ENCODE measurements at regions not wholly inside any gene's neighbourhood (a gene's known extent, or its start where the extent isn't known, plus 50 kb on each side); places are given as distances from the start of the nearest gene placed in this dataset.
A peak's percentile ranks its signal among the peaks of the same experiment; 100 is the strongest.

DNA sequence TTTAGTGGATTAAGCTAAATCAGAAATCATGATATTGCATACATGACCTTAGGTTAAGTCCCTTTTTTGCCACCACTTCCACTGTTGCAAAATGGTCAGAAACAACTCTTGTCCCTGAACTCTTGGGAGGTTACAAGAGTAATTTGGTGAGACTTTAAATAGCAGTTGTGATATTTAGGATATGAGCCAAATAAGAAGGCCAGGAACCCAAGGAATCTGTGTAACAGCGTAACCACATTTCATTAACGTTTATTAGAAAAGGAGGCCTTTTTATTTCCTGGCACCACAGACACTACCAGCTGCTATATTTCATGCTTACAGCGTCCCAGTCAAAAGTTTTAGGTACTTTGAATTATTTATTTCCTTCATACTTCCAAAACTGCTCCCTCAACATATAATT lies 268.0 kb downstream of the GPD2 start:
- no peak overlapping the region for H3K4me3 Mint-ChIP-seq
- H3K27ac Mint-ChIP-seq, result no peak overlapping the region
- DNase-seq (ENCODE audit: low spot score) (no peak), ATAC-seq (no peak)
- H3K27me3 Mint-ChIP-seq (ENCODE audit: low read depth), result no peaks in the 10 kb centered on the region; the same call in 1 of the 2 replicates
- no peak for TF ChIP-seq RORB (CRISPR knock-in tag; IDR thresholded peaks at IDR 0.05)
- TF ChIP-seq, protein P1, sequence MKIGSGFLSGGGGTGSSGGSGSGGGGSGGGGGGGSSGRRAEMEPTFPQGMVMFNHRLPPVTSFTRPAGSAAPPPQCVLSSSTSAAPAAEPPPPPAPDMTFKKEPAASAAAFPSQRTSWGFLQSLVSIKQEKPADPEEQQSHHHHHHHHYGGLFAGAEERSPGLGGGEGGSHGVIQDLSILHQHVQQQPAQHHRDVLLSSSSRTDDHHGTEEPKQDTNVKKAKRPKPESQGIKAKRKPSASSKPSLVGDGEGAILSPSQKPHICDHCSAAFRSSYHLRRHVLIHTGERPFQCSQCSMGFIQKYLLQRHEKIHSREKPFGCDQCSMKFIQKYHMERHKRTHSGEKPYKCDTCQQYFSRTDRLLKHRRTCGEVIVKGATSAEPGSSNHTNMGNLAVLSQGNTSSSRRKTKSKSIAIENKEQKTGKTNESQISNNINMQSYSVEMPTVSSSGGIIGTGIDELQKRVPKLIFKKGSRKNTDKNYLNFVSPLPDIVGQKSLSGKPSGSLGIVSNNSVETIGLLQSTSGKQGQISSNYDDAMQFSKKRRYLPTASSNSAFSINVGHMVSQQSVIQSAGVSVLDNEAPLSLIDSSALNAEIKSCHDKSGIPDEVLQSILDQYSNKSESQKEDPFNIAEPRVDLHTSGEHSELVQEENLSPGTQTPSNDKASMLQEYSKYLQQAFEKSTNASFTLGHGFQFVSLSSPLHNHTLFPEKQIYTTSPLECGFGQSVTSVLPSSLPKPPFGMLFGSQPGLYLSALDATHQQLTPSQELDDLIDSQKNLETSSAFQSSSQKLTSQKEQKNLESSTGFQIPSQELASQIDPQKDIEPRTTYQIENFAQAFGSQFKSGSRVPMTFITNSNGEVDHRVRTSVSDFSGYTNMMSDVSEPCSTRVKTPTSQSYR (CRISPR knock-in tag; IDR thresholded peaks at IDR 0.05), result no peak
- TF ChIP-seq, protein P2, sequence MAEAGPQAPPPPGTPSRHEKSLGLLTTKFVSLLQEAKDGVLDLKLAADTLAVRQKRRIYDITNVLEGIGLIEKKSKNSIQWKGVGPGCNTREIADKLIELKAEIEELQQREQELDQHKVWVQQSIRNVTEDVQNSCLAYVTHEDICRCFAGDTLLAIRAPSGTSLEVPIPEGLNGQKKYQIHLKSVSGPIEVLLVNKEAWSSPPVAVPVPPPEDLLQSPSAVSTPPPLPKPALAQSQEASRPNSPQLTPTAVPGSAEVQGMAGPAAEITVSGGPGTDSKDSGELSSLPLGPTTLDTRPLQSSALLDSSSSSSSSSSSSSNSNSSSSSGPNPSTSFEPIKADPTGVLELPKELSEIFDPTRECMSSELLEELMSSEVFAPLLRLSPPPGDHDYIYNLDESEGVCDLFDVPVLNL (CRISPR knock-in tag; IDR thresholded peaks at IDR 0.05; ENCODE audit: borderline replicate concordance, low read depth), result no peak
- TF ChIP-seq, protein P3, sequence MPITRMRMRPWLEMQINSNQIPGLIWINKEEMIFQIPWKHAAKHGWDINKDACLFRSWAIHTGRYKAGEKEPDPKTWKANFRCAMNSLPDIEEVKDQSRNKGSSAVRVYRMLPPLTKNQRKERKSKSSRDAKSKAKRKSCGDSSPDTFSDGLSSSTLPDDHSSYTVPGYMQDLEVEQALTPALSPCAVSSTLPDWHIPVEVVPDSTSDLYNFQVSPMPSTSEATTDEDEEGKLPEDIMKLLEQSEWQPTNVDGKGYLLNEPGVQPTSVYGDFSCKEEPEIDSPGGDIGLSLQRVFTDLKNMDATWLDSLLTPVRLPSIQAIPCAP (CRISPR knock-in tag; IDR thresholded peaks at IDR 0.05), result no peak
- TF ChIP-seq, protein P4, sequence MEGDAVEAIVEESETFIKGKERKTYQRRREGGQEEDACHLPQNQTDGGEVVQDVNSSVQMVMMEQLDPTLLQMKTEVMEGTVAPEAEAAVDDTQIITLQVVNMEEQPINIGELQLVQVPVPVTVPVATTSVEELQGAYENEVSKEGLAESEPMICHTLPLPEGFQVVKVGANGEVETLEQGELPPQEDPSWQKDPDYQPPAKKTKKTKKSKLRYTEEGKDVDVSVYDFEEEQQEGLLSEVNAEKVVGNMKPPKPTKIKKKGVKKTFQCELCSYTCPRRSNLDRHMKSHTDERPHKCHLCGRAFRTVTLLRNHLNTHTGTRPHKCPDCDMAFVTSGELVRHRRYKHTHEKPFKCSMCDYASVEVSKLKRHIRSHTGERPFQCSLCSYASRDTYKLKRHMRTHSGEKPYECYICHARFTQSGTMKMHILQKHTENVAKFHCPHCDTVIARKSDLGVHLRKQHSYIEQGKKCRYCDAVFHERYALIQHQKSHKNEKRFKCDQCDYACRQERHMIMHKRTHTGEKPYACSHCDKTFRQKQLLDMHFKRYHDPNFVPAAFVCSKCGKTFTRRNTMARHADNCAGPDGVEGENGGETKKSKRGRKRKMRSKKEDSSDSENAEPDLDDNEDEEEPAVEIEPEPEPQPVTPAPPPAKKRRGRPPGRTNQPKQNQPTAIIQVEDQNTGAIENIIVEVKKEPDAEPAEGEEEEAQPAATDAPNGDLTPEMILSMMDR (IDR thresholded peaks at IDR 0.05), result no peak
- TF ChIP-seq GTF2I (CRISPR knock-in tag; conservative IDR thresholded peaks at IDR 0.05), result no peak
- TF ChIP-seq ZNF121 (CRISPR knock-in tag; IDR thresholded peaks at IDR 0.05), result no peak
- H3K36me3 Mint-ChIP-seq, result no peaks in the 10 kb centered on the region
- peaks cover 5% of the 10 kb centered on the region for H3K9me3 Mint-ChIP-seq
- POLR2A ChIA-PET, result no interaction called here
- H3K4me1 Mint-ChIP-seq, result peaks cover 51% of the 10 kb centered on the region
- CTCF ChIA-PET, result no interaction called here

DNA sequence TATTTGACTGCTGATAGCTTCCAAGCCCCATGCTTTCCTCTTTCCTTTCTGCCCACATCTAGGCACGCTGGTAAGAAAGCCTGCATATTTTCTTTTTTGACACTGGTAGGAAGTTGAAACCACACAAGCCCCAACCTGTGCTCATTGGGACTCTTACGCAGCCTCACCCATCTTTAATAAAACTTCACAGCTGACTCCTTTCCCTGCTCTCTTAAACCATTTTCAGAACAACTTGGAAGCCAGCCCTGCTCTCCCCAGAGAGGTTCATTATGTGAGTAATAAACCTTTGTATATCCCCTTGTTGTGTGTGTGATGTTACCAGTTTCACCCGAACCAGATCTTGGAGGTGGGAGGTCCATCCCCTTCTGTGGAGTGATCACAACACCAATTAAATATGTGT lies 268.4 kb downstream of the GPD2 start:
- no peaks in the 10 kb centered on the region; the same call in 1 of the 2 replicates for H3K27me3 Mint-ChIP-seq (ENCODE audit: low read depth)
- no peaks in the 10 kb centered on the region for H3K36me3 Mint-ChIP-seq
- ChIA-PET POLR2A (no interaction called here), CTCF (no interaction called here)
- peaks cover 7% of the 10 kb centered on the region for H3K9me3 Mint-ChIP-seq
- DNase-seq (ENCODE audit: low spot score) (no peak), ATAC-seq (no peak; the same call in 1 of the 2 replicates)
- H3K4me1 Mint-ChIP-seq, result peaks cover 46% of the 10 kb centered on the region
- no peak overlapping the region for H3K4me3 Mint-ChIP-seq
- TF ChIP-seq ZNF263 (CRISPR knock-in tag; IDR thresholded peaks at IDR 0.05; ENCODE audit: low read depth), result no peak
- TF ChIP-seq, protein P5, sequence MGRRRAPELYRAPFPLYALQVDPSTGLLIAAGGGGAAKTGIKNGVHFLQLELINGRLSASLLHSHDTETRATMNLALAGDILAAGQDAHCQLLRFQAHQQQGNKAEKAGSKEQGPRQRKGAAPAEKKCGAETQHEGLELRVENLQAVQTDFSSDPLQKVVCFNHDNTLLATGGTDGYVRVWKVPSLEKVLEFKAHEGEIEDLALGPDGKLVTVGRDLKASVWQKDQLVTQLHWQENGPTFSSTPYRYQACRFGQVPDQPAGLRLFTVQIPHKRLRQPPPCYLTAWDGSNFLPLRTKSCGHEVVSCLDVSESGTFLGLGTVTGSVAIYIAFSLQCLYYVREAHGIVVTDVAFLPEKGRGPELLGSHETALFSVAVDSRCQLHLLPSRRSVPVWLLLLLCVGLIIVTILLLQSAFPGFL (CRISPR knock-in tag; IDR thresholded peaks at IDR 0.05; ENCODE audit: borderline replicate concordance), result no peak
- peak overlapping the region; percentile 31 for H3K27ac Mint-ChIP-seq

DNA sequence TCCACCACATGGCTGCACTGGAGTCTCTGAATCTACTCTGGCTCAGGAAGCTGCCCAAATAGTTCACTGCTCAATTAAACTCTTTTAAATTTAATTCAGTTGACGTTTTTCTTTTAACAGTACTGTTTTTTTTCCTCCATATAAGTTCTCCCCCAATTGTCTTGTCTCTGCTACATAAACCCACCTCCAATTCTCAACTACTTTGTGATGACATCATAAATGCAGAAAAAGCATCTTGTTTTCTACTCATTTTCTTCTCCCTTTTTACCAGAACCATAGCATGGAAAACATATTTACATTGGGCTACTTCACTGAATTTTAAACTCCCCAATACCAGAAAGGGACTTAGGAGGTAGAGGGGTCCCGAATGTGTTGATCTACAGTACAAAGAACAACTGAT lies 270.4 kb downstream of the GPD2 start:
- Mint-ChIP-seq H3K36me3 (no peaks in the 10 kb centered on the region), H3K27ac (no peak overlapping the region), H3K9me3 (peaks cover 11% of the 10 kb centered on the region), H3K4me1 (peaks cover 28% of the 10 kb centered on the region), H3K27me3 (ENCODE audit: low read depth) (no peaks in the 10 kb centered on the region; the same call in 1 of the 2 replicates), H3K4me3 (no peak overlapping the region)
- DNase-seq (ENCODE audit: low spot score), result no peak
- CTCF ChIA-PET, result no interaction called here
- POLR2A ChIA-PET, result no interaction called here
- ATAC-seq, result no peak
- no peak for TF ChIP-seq FOXJ3 (CRISPR knock-in tag; IDR thresholded peaks at IDR 0.05; ENCODE audit: borderline replicate concordance)
- TF ChIP-seq, protein P6, sequence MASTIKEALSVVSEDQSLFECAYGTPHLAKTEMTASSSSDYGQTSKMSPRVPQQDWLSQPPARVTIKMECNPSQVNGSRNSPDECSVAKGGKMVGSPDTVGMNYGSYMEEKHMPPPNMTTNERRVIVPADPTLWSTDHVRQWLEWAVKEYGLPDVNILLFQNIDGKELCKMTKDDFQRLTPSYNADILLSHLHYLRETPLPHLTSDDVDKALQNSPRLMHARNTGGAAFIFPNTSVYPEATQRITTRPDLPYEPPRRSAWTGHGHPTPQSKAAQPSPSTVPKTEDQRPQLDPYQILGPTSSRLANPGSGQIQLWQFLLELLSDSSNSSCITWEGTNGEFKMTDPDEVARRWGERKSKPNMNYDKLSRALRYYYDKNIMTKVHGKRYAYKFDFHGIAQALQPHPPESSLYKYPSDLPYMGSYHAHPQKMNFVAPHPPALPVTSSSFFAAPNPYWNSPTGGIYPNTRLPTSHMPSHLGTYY (CRISPR knock-in tag; IDR thresholded peaks at IDR 0.05), result no peak
- TF ChIP-seq, protein P3 (CRISPR knock-in tag; IDR thresholded peaks at IDR 0.05), result no peak
- TF ChIP-seq, protein P1 (CRISPR knock-in tag; IDR thresholded peaks at IDR 0.05), result no peak
- no peak for TF ChIP-seq OVOL2 (CRISPR knock-in tag; IDR thresholded peaks at IDR 0.05; ENCODE audit: borderline replicate concordance)
- no peak for TF ChIP-seq NFE2L1 (CRISPR knock-in tag; IDR thresholded peaks at IDR 0.05)
- no peak for TF ChIP-seq ELF4 (CRISPR knock-in tag; IDR thresholded peaks at IDR 0.05; ENCODE audit: low read depth)
- TF ChIP-seq SMAD4 (CRISPR knock-in tag; IDR thresholded peaks at IDR 0.05), result no peak
- no peak for TF ChIP-seq TEAD4 (CRISPR knock-in tag; IDR thresholded peaks at IDR 0.05)
- TF ChIP-seq JUN (CRISPR knock-in tag; IDR thresholded peaks at IDR 0.05), result no peak
- TF ChIP-seq ZNF121 (CRISPR knock-in tag; IDR thresholded peaks at IDR 0.05), result no peak
